BE2C (cell line): ENCODE measurements at regions not wholly inside any gene's neighbourhood (a gene's known extent, or its start where the extent isn't known, plus 50 kb on each side); places are given as distances from the start of the nearest gene placed in this dataset.

ENCODE experiments used
- DNase-seq: peaks from one replicate; pipeline ENCODE4 v3.0.0-alpha.2; 2020
- H3K27me3 ChIP-seq: fragments of 250-450 bp; sonication (Bioruptor Pico); 2 replicates; pipeline ENCODE4 v1.5.1; 2020; ENCODE audit warnings: mild to moderate bottlenecking
- H3K36me3 ChIP-seq: fragments of 250-450 bp; sonication (Bioruptor Pico); 2 replicates; pipeline ENCODE4 v1.5.1; 2020; ENCODE audit warnings: mild to moderate bottlenecking
- H3K4me1 ChIP-seq: fragments of 250-450 bp; sonication (Bioruptor Pico); 2 replicates; pipeline ENCODE4 v1.5.1; 2020
- H3K4me3 ChIP-seq: 2 replicates; pipeline ENCODE4 v1.5.1; 2011; ENCODE audit warnings: low read depth, low read length
- H3K9me3 ChIP-seq: fragments of 250-450 bp; sonication (Bioruptor Pico); 2 replicates; pipeline ENCODE4 v1.5.1; 2020
- TF ChIP-seq, protein P1 (sequence below): IDR thresholded peaks from 2 replicates; pipeline ENCODE4 v1.5.1; 2012; ENCODE audit warnings: mild to moderate bottlenecking, low read depth, low read length

DNA sequence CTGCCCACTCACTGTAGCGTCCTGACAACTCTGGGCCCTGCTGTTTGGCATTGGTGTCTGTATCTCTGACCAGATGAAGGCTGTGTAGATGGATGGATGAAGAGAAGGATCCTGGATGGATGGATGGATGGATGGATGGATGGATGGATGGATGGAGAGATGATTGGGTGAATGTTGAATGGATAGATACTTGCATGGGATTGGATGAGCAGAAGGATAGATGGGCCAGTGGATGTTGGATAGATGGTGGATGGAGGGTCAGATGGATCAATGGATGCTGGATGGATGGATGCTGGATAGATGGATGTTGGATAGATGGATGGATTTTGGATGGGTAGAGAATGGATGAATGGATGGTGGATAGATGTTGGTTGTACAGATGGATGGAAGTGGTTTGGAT, 179.6 kb upstream of the GSE1 start:
- peaks cover 36% of the 10 kb centered on the region for H3K4me1 ChIP-seq
- TF ChIP-seq, protein P1, sequence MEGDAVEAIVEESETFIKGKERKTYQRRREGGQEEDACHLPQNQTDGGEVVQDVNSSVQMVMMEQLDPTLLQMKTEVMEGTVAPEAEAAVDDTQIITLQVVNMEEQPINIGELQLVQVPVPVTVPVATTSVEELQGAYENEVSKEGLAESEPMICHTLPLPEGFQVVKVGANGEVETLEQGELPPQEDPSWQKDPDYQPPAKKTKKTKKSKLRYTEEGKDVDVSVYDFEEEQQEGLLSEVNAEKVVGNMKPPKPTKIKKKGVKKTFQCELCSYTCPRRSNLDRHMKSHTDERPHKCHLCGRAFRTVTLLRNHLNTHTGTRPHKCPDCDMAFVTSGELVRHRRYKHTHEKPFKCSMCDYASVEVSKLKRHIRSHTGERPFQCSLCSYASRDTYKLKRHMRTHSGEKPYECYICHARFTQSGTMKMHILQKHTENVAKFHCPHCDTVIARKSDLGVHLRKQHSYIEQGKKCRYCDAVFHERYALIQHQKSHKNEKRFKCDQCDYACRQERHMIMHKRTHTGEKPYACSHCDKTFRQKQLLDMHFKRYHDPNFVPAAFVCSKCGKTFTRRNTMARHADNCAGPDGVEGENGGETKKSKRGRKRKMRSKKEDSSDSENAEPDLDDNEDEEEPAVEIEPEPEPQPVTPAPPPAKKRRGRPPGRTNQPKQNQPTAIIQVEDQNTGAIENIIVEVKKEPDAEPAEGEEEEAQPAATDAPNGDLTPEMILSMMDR, result no peak
- H3K27me3 ChIP-seq, result no peaks in the 10 kb centered on the region

DNA sequence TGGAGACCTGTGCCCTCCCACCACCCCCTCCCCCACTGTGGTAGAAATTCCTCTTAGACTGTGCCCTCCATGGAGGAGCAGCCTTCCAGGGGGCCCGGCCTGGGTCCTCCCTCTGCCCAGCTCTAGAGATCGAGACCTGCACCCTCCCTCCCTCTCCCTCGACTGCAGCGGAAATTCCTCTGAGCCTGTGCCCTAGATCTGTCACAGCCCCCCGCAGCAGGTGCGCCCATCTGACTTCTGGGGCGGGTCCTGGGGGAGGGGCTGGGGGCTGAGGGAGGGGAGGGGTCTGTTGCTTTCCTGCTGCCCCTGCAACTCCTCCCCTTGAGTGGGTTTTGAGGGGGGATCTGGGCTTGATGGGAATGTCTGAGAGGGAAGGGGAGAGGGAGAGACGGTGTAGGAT, 177.8 kb upstream of the GSE1 start:
- TF ChIP-seq, protein P1, result no peak
- H3K4me1 ChIP-seq, result peaks cover 27% of the 10 kb centered on the region

More for the DNA sequence above, 179.6 kb upstream of the GSE1 start:
- no peak overlapping the region for H3K4me3 ChIP-seq
- H3K9me3 ChIP-seq, result no peaks in the 10 kb centered on the region
- no peaks in the 10 kb centered on the region; the same call in 1 of the 2 replicates for H3K36me3 ChIP-seq
- DNase-seq, result no peak

DNA sequence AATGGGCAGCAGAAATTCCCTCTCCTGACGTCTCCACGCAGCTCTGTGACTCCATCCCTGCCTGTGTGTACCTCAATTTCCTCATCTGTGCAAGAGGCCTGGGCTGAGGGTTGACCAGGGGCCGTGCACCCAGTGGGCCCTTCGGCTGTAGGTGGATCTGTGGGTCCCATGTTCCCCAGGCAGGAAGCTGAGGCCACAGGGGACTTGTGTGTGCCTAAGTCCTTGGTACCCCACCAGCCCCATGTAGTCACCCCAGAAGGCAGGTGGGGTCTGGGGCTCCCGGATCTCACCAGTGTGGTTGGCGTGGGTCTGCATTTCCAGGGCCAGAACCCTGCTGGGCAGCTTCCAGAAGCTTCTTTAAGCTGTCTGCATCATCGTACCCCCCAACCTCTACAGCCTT, 177.4 kb upstream of the GSE1 start:
- TF ChIP-seq, protein P1, result no peak
- no peak overlapping the region for H3K4me3 ChIP-seq

More for the DNA sequence above, 177.8 kb upstream of the GSE1 start:
- no peak overlapping the region for H3K4me3 ChIP-seq
- H3K27me3 ChIP-seq, result no peaks in the 10 kb centered on the region
- no peaks in the 10 kb centered on the region for H3K9me3 ChIP-seq
- no peak for DNase-seq
- H3K36me3 ChIP-seq, result no peaks in the 10 kb centered on the region; the same call in 1 of the 2 replicates

DNA sequence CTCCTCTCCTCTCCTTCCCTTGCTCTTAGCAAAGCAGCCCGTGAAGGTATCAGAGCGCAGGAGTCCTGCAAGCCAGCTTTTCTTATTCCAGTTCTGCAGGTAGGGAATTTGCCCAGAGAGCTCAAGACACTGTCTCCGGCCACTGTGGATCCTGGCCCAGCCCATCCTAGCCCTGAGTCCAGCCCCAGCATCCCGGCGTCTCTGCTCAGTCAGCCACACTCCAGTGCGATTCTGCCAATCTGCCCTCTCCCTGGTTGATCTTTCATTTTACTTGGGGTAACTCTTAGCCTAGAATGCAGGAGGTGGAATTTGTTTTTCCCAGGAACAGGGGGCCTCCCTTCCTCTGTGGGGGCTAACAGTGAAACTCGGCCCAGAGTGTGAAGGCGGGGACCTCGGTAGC, 176.9 kb upstream of the GSE1 start:
- no peaks in the 10 kb centered on the region; the same call in 1 of the 2 replicates for H3K36me3 ChIP-seq
- H3K27me3 ChIP-seq, result no peaks in the 10 kb centered on the region
- no peak for DNase-seq
- H3K4me1 ChIP-seq, result peaks cover 18% of the 10 kb centered on the region
- TF ChIP-seq, protein P1, result no peak
- H3K4me3 ChIP-seq, result no peak overlapping the region
- H3K9me3 ChIP-seq, result no peaks in the 10 kb centered on the region

More for the DNA sequence above, 177.4 kb upstream of the GSE1 start:
- H3K36me3 ChIP-seq, result no peaks in the 10 kb centered on the region; the same call in 1 of the 2 replicates
- H3K4me1 ChIP-seq, result peaks cover 22% of the 10 kb centered on the region
- no peaks in the 10 kb centered on the region for H3K9me3 ChIP-seq
- no peaks in the 10 kb centered on the region for H3K27me3 ChIP-seq
- DNase-seq, result no peak

DNA sequence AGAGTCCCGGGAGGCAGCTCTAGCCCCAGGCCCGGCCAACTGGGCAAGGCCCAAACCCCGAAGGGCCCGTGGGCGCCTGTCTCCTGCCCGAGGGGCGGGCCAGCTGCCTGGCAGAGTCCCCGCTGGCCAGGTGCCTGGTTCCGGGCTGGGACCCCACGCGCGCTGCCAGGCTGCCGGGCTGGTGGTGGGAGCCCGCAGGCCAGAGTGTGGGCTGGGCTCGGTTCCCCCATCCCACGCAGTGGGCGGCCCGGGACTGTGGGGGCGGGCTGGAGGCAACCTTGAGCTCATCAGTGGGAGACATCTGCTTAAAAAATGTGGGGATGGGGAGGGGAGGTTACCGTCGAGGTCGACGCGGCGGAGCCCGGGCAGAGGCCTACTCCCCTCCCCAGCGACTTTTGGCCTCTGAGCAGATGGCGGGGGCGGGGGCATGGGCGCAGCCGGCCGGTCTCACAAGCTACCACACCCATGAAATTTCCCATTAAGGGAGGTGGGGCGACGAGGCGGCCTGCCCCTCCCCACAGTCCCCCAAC, 176.4 kb upstream of the GSE1 start:
- Histone ChIP-seq H3K36me3 (no peaks in the 10 kb centered on the region; the same call in 1 of the 2 replicates), H3K4me1 (peaks cover 13% of the 10 kb centered on the region), H3K9me3 (no peaks in the 10 kb centered on the region), H3K4me3 (no peak overlapping the region), H3K27me3 (no peaks in the 10 kb centered on the region)
- DNase-seq, result no peak
- TF ChIP-seq, protein P1, result no peak

DNA sequence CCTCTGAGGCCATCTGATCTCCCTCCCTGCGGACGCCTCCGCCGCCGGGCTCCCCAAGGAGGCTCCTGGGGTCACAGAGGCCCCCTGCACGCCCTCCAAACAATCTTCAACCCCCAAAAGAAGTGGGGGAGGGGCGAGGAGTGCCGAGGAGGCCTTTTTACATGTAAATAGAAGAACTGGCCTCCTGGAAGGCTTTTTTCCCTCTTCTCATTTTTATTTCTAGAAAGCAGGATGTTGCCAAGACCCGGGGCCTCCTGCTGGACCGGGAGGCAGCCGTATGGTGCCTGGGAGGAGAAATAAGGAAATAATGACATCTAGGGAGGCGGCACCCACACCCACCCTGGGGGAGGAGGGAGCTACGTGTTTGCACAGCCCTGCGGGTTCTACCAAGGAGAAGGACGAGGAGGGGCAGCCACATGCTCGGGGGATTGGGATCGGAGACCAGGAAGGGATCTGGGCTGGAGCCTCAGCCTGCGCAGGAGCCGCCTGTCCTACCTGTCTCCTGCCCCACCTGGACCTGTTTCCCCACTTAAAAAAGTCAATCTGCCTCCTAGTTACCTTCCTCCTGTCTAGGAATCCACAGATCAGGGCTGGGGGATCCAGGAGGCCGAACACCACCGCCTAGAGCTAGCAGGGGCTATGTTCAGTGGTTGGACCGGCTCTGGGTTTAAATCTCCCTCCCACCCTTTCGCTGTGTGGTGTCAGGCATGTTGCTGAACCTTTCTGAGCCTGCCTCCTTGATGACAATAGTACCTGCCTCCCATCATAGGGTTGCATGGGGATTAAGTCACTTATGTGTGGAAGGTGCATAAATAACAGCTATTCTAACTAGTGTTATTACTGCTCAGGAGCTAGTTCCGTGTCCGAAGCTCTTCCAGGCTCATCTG, 175.7 kb upstream of the GSE1 start:
- TF ChIP-seq, protein P1, result no peak
- Histone ChIP-seq H3K36me3 (no peaks in the 10 kb centered on the region; the same call in 1 of the 2 replicates), H3K4me1 (peaks cover 9% of the 10 kb centered on the region), H3K4me3 (no peak overlapping the region), H3K9me3 (no peaks in the 10 kb centered on the region), H3K27me3 (no peaks in the 10 kb centered on the region)
- no peak for DNase-seq
